Activated CD4-positive, CD25-positive, alpha-beta regulatory T cell treated with anti-CD3 and anti-CD28 coated beads, Interleukin-2, amount 50 U/mL, for 16 hours (primary cell): ENCODE measurements at regions not wholly inside any gene's neighbourhood (a gene's known extent, or its start where the extent isn't known, plus 50 kb on each side); places are given as distances from the start of the nearest gene placed in this dataset.
"Not testable (repeated sequence)": the region's sequence is repeated elsewhere in the genome, so short reads cannot be mapped to it uniquely, and the experiment has no call there.

Source experiments
- DNase-seq: peaks from one replicate; pipeline ENCODE4 v3.0.0-alpha.2; 2020; ENCODE audit warnings: low read depth, low spot score

GRCh38 chr3:59506191-59506590, 456.4 kb upstream of the CFAP20DC start:
- DNase-seq: no peak

GRCh38 chr3:59503441-59503840, 453.6 kb upstream of the CFAP20DC start:
- DNase-seq: no peak

GRCh38 chr3:59502806-59503205, 453.0 kb upstream of the CFAP20DC start:
- DNase-seq: no peak

- DNase-seq: no peak
Observed at GRCh38 chr3:59499954-59500353, 450.1 kb upstream of the CFAP20DC start.

GRCh38 chr3:59499000-59499399, 449.2 kb upstream of the CFAP20DC start:
- no peak for DNase-seq

GRCh38 chr3:59496250-59496649, 446.4 kb upstream of the CFAP20DC start:
- no peak for DNase-seq

- DNase-seq: not testable (repeated sequence)
Observed at GRCh38 chr3:59494969-59495368, 445.1 kb upstream of the CFAP20DC start.

- DNase-seq: no peak
Observed at GRCh38 chr3:59486520-59486919, 436.7 kb upstream of the CFAP20DC start.

- DNase-seq: no peak
Observed at GRCh38 chr3:59483191-59483590, 433.4 kb upstream of the CFAP20DC start.

- no peak for DNase-seq
Observed at GRCh38 chr3:59482684-59483083, 432.9 kb upstream of the CFAP20DC start.

GRCh38 chr3:59481776-59482400, 432.1 kb upstream of the CFAP20DC start:
- no peak for DNase-seq

GRCh38 chr3:59480486-59480995, 430.7 kb upstream of the CFAP20DC start:
- no peak for DNase-seq

- no peak for DNase-seq
Observed at GRCh38 chr3:59473636-59474035, 423.8 kb upstream of the CFAP20DC start.

- no peak for DNase-seq
Observed at GRCh38 chr3:59472541-59472940, 422.7 kb upstream of the CFAP20DC start.

- no peak for DNase-seq
Observed at GRCh38 chr3:59469948-59470723, 420.3 kb upstream of the CFAP20DC start.

GRCh38 chr3:59467476-59467875, 417.7 kb upstream of the CFAP20DC start:
- DNase-seq: no peak

- DNase-seq: no peak
Observed at GRCh38 chr3:59464187-59464586, 414.4 kb upstream of the CFAP20DC start.

- no peak for DNase-seq
Observed at GRCh38 chr3:59463253-59463652, 413.4 kb upstream of the CFAP20DC start.

GRCh38 chr3:59460068-59460467, 410.2 kb upstream of the CFAP20DC start:
- no peak for DNase-seq

GRCh38 chr3:59456852-59457485, 407.1 kb upstream of the CFAP20DC start:
- no peak for DNase-seq

GRCh38 chr3:59451800-59452746, 402.2 kb upstream of the CFAP20DC start:
- no peak for DNase-seq
